ENCODE measurements at regions not wholly inside any gene's neighbourhood (a gene's known extent, or its start where the extent isn't known, plus 50 kb on each side); places are given as distances from the start of the nearest gene placed in this dataset.

DNA sequence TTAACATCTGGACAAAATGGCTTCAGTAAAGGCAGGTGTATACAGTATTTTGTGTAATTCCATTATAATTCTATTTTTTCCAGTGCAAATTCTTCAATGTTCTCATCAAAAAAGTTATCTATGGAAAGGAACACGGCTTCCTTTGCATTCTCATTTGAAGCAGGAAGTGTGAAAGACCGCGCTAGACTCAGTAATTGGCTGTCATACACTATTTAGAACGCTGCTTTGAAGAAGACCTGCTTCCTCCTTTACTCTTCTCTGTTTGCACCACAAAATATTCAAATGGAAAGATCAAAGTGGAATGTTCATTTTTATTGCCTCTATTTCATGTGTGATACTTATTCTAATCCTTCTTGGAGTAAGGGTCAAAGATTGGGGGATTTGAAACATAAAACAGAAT, 883.7 kb downstream of the TSN start:
- no peak overlapping the region for H3K4me3 ChIP-seq (ENCODE audit: low read depth, low read length)
- no peak for DNase-seq (ENCODE audit: low read depth)
- TF ChIP-seq, protein P1, sequence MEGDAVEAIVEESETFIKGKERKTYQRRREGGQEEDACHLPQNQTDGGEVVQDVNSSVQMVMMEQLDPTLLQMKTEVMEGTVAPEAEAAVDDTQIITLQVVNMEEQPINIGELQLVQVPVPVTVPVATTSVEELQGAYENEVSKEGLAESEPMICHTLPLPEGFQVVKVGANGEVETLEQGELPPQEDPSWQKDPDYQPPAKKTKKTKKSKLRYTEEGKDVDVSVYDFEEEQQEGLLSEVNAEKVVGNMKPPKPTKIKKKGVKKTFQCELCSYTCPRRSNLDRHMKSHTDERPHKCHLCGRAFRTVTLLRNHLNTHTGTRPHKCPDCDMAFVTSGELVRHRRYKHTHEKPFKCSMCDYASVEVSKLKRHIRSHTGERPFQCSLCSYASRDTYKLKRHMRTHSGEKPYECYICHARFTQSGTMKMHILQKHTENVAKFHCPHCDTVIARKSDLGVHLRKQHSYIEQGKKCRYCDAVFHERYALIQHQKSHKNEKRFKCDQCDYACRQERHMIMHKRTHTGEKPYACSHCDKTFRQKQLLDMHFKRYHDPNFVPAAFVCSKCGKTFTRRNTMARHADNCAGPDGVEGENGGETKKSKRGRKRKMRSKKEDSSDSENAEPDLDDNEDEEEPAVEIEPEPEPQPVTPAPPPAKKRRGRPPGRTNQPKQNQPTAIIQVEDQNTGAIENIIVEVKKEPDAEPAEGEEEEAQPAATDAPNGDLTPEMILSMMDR (IDR thresholded peaks at IDR 0.05; ENCODE audit: low read depth, low read length), result no peak
- TF ChIP-seq POLR2A (IDR thresholded peaks at IDR 0.05; ENCODE audit: extremely low read depth, insufficient read length) (no peak), MYC (IDR thresholded peaks at IDR 0.05; ENCODE audit: low read depth, low read length) (no peak)
- TF ChIP-seq, protein P2, sequence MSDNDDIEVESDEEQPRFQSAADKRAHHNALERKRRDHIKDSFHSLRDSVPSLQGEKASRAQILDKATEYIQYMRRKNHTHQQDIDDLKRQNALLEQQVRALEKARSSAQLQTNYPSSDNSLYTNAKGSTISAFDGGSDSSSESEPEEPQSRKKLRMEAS (IDR thresholded peaks at IDR 0.05; ENCODE audit: low read depth, low read length), result no peak

DNA sequence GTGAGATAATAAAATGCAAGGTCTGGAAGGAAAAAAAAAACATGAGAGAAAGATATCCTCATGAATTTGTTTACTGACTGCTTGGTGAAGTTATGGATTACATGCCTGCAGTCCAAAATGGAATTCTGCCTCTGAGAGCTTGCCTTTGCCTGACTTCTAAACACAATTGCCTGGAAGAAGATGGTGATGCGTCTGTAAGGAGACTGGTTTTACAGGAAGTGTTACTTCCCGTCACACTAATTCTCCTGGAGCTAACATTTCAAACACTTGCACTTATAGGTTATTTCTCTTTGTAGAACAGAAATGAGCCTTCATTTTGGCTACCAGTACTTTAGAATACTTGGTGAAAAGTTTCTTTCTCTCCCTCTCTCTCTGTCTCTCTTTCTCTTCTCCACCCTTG, 884.3 kb downstream of the TSN start:
- TF ChIP-seq, protein P2 (IDR thresholded peaks at IDR 0.05; ENCODE audit: low read depth, low read length), result no peak
- TF ChIP-seq MYC (IDR thresholded peaks at IDR 0.05; ENCODE audit: low read depth, low read length), result no peak
- no peak for TF ChIP-seq POLR2A (IDR thresholded peaks at IDR 0.05; ENCODE audit: extremely low read depth, insufficient read length)
- TF ChIP-seq, protein P1 (IDR thresholded peaks at IDR 0.05; ENCODE audit: low read depth, low read length), result no peak

DNA sequence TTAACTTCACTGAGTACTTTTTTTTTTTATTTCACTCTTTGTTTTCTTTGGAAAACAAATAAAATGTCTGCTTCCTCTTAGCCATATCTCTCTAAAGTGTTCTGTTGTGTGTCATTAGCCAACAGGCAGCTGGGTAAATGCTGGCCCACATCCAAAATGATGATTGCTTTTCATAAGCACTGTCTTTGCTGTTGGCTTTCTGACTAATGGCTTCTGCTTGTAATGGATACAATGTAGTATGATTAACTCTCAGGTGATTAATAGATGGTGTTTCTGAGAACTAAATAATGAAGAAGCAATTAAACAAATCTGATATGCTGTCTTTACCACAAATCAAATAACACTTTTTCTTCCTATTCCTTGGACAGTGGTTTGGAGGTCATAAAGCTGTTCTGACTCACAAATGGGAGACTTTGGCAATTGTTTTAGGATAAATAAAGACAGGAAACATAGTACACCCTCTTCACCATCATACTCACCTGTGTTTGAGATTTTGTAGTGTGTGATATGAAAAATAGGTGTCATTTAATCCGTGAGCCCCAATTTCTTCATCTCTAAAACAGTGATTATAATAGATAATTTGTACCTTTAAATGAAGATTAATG, 888.4 kb downstream of the TSN start:
- no peak overlapping the region for H3K4me3 ChIP-seq (ENCODE audit: low read depth, low read length)
- DNase-seq (ENCODE audit: low read depth), result no peak
- no peak for TF ChIP-seq POLR2A (IDR thresholded peaks at IDR 0.05; ENCODE audit: extremely low read depth, insufficient read length)
- TF ChIP-seq, protein P1 (IDR thresholded peaks at IDR 0.05; ENCODE audit: low read depth, low read length), result no peak
- TF ChIP-seq, protein P2 (IDR thresholded peaks at IDR 0.05; ENCODE audit: low read depth, low read length), result no peak
- TF ChIP-seq MYC (IDR thresholded peaks at IDR 0.05; ENCODE audit: low read depth, low read length), result no peak

More for the DNA sequence above, 884.3 kb downstream of the TSN start:
- H3K4me3 ChIP-seq (ENCODE audit: low read depth, low read length), result no peak overlapping the region
- no peak for DNase-seq (ENCODE audit: low read depth)

DNA sequence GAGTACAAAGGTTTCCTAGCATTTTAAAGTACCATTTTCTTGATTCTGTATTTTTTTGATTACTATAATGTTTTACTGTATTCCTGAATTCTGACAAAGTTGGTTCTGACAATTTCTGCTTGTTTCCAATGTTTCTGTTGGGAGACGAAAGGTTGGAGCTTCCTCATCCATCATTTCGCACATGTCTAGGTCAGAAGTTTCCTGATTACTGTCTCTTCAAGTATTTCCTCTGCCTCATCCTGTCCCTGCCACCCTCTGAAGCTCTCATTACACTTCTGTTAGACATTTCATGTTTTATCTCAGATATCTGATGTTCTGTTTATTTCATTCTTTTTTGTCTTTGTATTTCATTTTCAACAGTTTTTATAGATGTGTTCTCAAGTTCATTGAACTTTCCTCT, 895.8 kb downstream of the TSN start:
- no peak for TF ChIP-seq MYC (IDR thresholded peaks at IDR 0.05; ENCODE audit: low read depth, low read length)
- TF ChIP-seq, protein P2 (IDR thresholded peaks at IDR 0.05; ENCODE audit: low read depth, low read length), result no peak
- TF ChIP-seq POLR2A (IDR thresholded peaks at IDR 0.05; ENCODE audit: extremely low read depth, insufficient read length), result no peak
- TF ChIP-seq, protein P1 (IDR thresholded peaks at IDR 0.05; ENCODE audit: low read depth, low read length), result no peak
- H3K4me3 ChIP-seq (ENCODE audit: low read depth, low read length), result no peak overlapping the region
- DNase-seq (ENCODE audit: low read depth), result no peak

DNA sequence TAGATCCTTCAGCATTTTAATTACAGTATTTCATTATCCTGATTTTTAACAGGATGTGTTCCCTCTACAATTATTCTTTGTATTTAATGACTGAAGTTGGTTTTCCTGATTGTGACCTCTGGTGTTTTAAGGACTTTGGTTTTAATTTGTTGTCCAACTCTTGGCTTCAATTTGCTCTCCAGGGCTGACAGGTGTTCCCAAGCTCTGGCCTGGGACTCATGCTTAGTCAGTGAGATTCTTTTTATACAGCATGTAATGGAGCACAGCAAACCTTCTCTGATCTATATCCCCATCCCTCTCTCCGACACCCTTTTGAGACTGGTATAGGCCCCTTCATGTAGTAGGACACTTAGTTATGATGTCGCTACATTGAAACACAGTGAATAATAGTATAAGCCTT, 896.3 kb downstream of the TSN start:
- no peak for DNase-seq (ENCODE audit: low read depth)
- TF ChIP-seq, protein P2 (IDR thresholded peaks at IDR 0.05; ENCODE audit: low read depth, low read length), result no peak
- TF ChIP-seq, protein P1 (IDR thresholded peaks at IDR 0.05; ENCODE audit: low read depth, low read length), result no peak
- TF ChIP-seq MYC (IDR thresholded peaks at IDR 0.05; ENCODE audit: low read depth, low read length) (no peak), POLR2A (IDR thresholded peaks at IDR 0.05; ENCODE audit: extremely low read depth, insufficient read length) (no peak)
- H3K4me3 ChIP-seq (ENCODE audit: low read depth, low read length), result no peak overlapping the region
